Motor neuron (in vitro differentiated cells): ENCODE measurements at regions not wholly inside any gene's neighbourhood (a gene's known extent, or its start where the extent isn't known, plus 50 kb on each side); places are given as distances from the start of the nearest gene placed in this dataset.

Source experiments
- ATAC-seq, 8 experiments: fragments of 200-7000 bp; cut with Tn5 transposase; replicated peaks in 6 of 8; 2 replicates each; pipeline ENCODE4 v1.8.0; 2021; ENCODE audit warnings: mild to moderate bottlenecking in 8 of 8, moderate library complexity in 8 of 8
- H3K27ac ChIP-seq, 2 donors: fragments of 250-450 bp; sonication (Bioruptor Pico); 2 replicates each; pipeline ENCODE4 v1.9.0; 2021; ENCODE audit warnings: antibody characterized with exemption in 2 of 2, mild to moderate bottlenecking in 2 of 2, moderate library complexity in 1 of 2
- H3K4me1 ChIP-seq, 2 donors: fragments of 250-450 bp; sonication (Bioruptor Pico); replicated peaks in 1 of 2; 2 replicates each; pipeline ENCODE4 v1.6.1; 2021; ENCODE audit warnings: antibody characterized with exemption in 2 of 2, mild to moderate bottlenecking in 2 of 2, moderate library complexity in 1 of 2
- H3K4me3 ChIP-seq, 5 donors: fragments of 250-450 bp; sonication (Bioruptor Pico); 2 replicates each; pipeline ENCODE4 v1.9.0; 2021; ENCODE audit warnings: antibody characterized with exemption in 5 of 5, mild to moderate bottlenecking in 5 of 5, moderate library complexity in 4 of 5
- WGBS, 10 experiments: fragments of 450-650 bp; shearing (Covaris generic); methylation state at CpG; one replicate each; pipeline ENCODE4 v1.0.0; 2022; 5-methylcytosine and 5-hydroxymethylcytosine counted together
- in situ Hi-C, 9 experiments: fragments of 400-800 bp; cut with MboI; loops; one replicate each; pipeline ENCODE4 v1.15.0; 2021; ENCODE audit warnings: low sequenced_read_pairs in 9 of 9, low pct_unique_long_range_greater_than_20kb in 2 of 9; ENCODE audit not compliant: unreplicated experiment in 9 of 9

DNA sequence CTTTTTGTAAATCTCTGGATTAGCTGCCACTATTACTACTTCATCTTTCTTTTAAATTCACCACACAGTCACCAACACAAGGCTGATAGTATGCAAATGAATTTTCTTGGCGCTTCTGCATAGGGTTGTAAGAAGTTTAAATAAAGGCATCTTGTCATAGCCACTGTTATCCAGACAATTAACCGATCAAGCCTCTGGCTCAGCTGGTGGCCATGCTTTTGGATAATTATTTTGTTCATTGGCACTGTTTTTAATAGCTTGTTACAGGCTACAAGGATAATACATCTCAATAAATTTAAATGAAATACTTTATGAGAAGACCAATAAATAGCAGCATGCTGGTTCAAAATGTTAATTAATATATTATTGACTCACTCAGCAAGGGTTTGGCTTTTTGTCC, 1261.0 kb downstream of the FAM181B start:
- Histone ChIP-seq H3K4me1 (no peaks in the 10 kb centered on the region), H3K4me3 (no peak overlapping the region), H3K27ac (no peak overlapping the region)
- WGBS, 10 experiments = 0 to 90% (median 61%) methylated on average over 1 to 2 of the region's 2 CpGs; no CpG with 5 or more reads in 2 of the 10 experiments
- in situ Hi-C loops = no loop called here
- no peak for ATAC-seq

DNA sequence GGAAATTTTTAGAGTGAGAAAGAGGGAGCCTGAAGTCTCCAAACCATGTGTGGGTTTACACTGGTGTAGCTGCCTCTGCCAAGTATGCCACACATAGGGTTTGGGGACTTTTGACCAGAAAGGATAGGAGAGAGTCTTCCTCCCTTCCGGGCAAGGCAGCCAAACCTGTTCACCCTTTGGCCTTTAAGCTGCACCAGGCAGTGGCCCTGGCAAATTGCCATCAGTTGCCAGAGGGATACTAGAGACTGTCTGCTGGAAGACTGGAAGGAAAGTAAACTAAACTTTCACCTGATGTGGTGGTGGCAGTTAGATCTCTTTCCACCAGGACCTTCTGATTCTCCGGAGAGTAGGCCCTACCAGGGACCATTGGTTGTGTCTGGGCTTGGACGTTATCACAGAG, 1263.2 kb downstream of the FAM181B start:
- H3K4me1 ChIP-seq = no peaks in the 10 kb centered on the region
- ATAC-seq = no peak
- no peak overlapping the region for H3K27ac ChIP-seq
- in situ Hi-C loops = no loop called here
- H3K4me3 ChIP-seq = no peak overlapping the region
- WGBS, 10 experiments = 17 to 100% (median 51%) methylated on average over 1 to 2 of the region's 3 CpGs; no CpG with 5 or more reads in 6 of the 10 experiments

DNA sequence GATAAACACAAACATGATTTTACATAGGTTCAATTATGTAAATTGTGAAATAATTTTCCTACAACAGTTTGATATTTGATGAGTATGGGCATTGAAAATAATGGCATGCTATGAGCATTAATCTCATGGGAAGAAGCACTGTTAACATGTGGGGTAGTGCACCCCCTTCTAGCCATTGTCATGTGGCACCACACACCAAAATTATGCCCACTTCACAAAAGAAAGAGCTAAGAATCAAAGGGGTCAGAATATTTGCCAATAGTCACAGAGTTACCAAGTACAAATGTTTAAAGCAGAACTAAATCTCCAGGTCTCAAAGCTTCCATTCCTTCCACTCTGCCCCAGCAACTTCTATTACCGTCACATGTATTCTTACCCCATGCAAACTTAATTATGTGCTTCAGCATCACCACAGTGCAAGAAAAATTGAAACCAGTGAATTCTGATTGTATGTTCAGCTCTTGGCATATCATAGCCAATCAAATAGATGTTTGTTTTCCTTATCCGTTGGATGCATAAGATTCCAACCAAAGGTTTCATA, 1273.8 kb downstream of the FAM181B start:
- H3K4me1 ChIP-seq = no peaks in the 10 kb centered on the region
- ATAC-seq = peak in 1 of 8 experiments; percentile 94
- WGBS, 10 experiments = 0 to 100% (median 77%) methylated on average over 1 to 2 of the region's 2 CpGs; no CpG with 5 or more reads in 2 of the 10 experiments
- H3K4me3 ChIP-seq = no peak overlapping the region
- in situ Hi-C loops = no loop called here
- H3K27ac ChIP-seq = no peak overlapping the region

DNA sequence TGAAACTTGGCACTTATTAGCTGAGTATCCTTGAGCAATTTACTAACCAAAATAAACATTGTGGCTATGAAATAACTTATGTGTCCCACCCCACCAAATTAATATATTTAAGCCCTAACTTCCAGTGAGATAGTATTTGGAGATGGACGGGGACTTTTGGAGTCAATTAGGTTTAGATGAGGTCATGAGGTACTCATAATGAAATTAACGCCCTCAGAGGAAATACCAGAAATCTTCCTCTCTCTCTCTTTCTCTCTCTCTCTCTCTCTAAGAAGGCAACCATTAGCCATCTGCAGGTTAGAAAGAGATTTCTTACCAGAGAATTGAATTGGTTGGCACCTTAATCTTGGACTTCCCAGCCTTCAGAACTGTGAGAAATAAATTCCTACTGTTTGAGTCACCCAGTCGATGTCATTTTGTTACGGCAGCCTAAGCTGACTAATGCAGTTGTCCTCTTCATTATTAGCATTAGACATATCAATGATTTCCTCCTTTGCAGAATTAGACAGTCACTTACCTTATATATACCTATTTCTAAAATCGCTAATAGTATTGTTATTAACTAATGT, 1284.0 kb downstream of the FAM181B start:
- Histone ChIP-seq H3K4me1 (no peaks in the 10 kb centered on the region), H3K27ac (no peak overlapping the region), H3K4me3 (no peak overlapping the region)
- ATAC-seq = peak in 2 of 8 experiments; percentile 21 to 70
- in situ Hi-C loops = no loop called here
- whole genome bisulfite sequencing, 10 experiments = 0 to 100% (median 81%) methylated on average over 2 to 5 of the region's 5 CpGs

DNA sequence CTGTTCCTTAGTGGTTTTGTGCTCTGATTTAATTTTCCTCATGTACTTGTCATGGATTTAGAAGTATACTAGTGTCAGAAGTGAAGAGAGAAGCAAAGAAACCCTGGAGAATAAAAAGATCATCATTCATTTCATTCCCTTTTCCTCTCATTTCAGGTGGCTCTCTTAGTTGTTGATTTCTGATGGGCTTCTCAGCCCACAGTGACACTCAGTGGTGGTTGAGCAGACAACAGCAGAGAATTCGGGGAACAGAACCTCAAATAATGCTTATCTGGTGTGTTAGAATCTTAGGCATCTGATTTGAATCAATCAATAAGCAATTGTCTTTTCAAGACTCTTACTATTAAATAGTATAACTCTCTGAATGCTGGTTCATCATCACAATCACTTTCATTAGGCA, 1289.4 kb downstream of the FAM181B start:
- in situ Hi-C loops = no loop called here
- WGBS, 10 experiments = 14 to 80% (median 41%) methylated on average over 1 of the region's 1 CpG; no CpG with 5 or more reads in 6 of the 10 experiments
- no peak overlapping the region for H3K4me3 ChIP-seq
- peaks cover 0 to 2% of the 10 kb centered on the region in 2 donors for H3K4me1 ChIP-seq
- peak in 6 of 8 experiments; percentile 31 to 62 (median 52) for ATAC-seq
- H3K27ac ChIP-seq = no peak overlapping the region

DNA sequence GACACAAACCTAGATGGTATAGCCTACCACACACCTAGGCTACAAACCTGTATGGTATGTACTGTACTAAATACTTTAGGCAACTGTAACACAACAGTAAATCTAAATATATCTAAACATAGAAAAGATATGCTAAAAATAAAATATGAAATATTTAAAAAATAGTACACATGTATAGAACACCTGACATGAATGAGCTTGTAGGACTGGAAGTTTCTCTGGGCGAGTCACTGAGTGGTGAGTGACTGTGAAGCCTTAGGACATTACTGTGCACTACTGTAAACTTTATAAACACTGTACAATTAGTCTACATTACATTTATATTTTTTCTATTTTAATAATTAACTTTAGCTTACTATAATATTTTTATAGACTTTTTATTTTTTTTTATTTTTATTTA, 1301.3 kb downstream of the FAM181B start:
- in situ Hi-C loops = no loop called here
- Histone ChIP-seq H3K4me3 (no peak overlapping the region), H3K27ac (no peak overlapping the region), H3K4me1 (no peaks in the 10 kb centered on the region)
- no peak for ATAC-seq
- WGBS, 10 experiments = 31 to 100% (median 88%) methylated on average over 1 of the region's 1 CpG; no CpG with 5 or more reads in 1 of the 10 experiments

DNA sequence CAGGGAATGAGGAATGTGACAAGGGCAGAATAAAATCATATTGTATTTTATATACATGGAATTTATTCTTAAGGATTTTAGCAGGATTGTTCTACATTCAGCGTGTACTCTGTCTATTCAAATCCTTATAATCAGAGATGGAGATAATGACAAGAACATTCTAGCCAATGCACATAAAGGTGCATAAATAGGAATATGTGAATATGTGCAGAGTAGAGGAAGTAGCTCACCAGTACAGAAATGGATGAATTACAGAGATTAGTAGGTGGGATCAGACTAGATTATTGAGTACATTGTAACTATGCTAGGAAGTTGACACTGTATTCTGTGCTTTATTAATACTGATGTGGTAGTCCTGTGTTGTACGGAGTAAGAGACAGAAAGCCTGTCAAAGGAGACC, 1308.8 kb downstream of the FAM181B start:
- in situ Hi-C loops = no loop called here
- 8 to 100% (median 75%) methylated on average over 1 to 2 of the region's 2 CpGs; no CpG with 5 or more reads in 1 of the 10 experiments for WGBS, 10 experiments
- Histone ChIP-seq H3K4me1 (peaks cover 0 to 11% of the 10 kb centered on the region in 2 donors), H3K27ac (no peak overlapping the region), H3K4me3 (no peak overlapping the region)
- ATAC-seq = peak in 4 of 8 experiments; percentile 45 to 96 (median 92)

DNA sequence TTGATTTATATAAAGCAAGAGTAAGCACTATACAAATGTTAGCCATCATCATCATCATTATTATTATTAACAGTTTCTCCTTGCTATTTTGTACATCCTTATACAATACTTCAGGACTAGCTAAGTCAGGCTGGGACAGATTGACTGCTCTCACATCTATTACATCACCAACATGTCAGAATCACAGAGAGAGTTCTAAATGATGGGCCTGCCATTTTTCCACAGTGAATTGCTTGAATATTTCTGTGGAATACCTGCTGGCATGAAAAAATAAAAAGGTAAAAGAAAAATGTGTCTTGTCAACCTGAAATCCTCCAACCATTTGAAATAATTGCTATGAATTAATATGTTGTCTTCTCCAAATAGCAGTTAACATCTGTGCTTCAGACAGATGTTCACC, 1311.3 kb downstream of the FAM181B start:
- Histone ChIP-seq H3K27ac (no peak overlapping the region), H3K4me3 (no peak overlapping the region), H3K4me1 (peaks cover 0 to 11% of the 10 kb centered on the region in 2 donors)
- in situ Hi-C loops = no loop called here
- ATAC-seq = peak in 2 of 8 experiments; percentile 23 to 37

DNA sequence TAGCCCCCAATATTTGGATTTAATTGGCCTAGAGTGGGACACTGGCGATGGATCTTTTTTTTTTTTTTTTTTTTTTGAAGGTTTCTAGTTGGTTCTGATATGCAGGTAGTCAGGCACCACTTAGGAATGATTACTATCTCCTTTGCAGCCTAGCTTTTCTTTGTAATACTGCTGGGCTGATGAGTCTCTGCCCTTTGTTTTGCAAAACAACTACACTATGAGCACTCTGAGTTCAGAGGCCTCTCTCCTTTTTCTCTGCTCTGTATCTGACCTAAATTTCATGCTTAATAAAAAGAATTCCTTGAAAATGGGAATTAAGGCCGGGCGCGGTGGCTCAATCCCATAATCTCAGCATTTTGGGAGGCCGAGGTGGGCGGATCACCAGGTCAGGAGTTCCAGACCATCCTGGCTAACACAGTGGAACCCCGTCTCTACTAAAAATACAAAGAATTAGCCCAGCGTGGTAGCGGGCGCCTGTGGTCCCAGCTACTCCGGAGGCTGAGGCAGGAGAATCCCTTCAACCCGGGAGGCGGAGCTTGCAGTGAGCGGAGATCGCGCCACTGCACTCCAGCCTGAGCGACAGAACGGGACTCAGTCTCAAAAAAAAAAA, 1312.3 kb downstream of the FAM181B start:
- ATAC-seq = peak in 3 of 8 experiments; percentile 55 to 65 (median 62)
- in situ Hi-C loops = no loop called here
- no peak overlapping the region for H3K4me3 ChIP-seq
- WGBS, 10 experiments = 24 to 95% (median 69%) methylated on average over 3 to 14 of the region's 18 CpGs
- no peak overlapping the region for H3K27ac ChIP-seq
- H3K4me1 ChIP-seq = peaks cover 0 to 14% of the 10 kb centered on the region in 2 donors

DNA sequence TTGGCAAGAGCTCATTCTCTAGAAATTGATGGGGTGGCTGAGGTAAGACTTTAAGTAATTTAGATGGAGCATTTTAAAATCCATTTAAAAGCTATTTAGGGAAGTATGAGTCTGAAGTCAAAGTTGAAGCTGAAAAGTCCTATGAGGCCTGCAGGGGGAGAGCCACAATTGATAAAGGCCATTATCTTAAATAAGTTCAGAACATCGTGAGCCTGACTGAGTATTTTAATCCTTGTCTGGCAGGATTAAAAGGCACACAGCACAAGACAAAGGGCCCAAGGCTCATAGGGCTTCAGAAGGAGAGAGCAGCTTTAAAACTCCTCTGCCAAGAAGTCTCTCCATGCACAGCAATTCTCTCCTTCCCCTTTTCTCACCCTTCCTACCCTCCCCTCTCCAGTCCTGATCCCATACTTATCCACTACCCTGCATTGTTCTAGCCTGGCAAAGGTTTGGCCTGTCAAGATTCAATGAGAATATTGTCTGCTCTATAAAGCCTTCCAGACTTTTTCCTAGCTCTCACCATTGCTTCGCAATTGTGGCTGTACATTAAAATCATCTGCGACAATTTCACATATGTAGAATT, 1312.9 kb downstream of the FAM181B start:
- ATAC-seq = peak in 2 of 8 experiments; percentile 21 to 33
- Histone ChIP-seq H3K4me3 (no peak overlapping the region), H3K4me1 (peaks cover 0 to 15% of the 10 kb centered on the region in 2 donors), H3K27ac (no peak overlapping the region)
- in situ Hi-C loops = no loop called here
- 37 to 100% (median 70%) methylated on average over 2 to 3 of the region's 3 CpGs; no CpG with 5 or more reads in 1 of the 10 experiments for WGBS, 10 experiments

DNA sequence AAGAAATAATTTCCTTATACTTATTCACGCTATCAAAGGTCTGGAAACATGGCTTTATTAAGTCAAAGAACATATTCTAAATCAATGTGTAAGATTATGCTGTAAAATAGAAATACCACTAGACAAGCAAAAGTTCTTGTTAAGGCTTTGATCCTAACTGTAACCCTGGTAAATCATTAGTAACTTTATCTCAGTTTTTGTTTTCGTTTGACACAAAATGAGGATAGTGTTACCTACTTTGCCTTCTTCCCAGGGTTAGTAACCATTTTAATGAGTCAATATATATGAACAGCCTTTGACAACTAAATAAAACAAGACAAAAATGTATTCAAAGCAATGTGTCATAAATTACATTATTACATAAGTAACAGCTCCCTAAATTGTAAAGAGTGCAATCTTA, 1336.3 kb downstream of the FAM181B start:
- Histone ChIP-seq H3K4me3 (no peak overlapping the region), H3K27ac (no peak overlapping the region), H3K4me1 (peaks cover 0 to 6% of the 10 kb centered on the region in 2 donors)
- ATAC-seq = no peak
- 3 to 100% (median 91%) methylated on average over 1 to 2 of the region's 2 CpGs; no CpG with 5 or more reads in 1 of the 10 experiments for WGBS, 10 experiments
- in situ Hi-C loops = no loop called here

DNA sequence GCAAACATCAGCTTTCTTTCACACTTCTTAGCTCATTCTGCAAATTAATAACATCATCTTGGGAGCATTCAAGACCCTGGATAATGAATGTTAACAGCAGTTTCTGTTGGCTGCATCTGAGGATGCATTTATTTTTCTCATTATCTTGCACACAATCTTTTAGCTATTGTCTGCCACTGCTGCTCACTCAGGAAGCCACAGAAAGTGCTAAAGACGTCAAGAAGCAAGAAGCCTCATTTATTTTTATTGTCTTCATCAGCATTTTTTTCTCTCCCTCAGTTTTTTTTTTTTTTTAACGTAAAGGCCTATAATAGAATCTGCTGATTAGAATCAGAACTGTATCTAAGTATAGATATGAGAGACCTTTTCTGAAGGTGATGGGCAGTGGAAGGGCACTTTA, 1339.4 kb downstream of the FAM181B start:
- Histone ChIP-seq H3K4me3 (no peak overlapping the region), H3K4me1 (peaks cover 0 to 6% of the 10 kb centered on the region in 2 donors), H3K27ac (no peak overlapping the region)
- 0 to 78% (median 41%) methylated on average over 1 to 2 of the region's 2 CpGs; no CpG with 5 or more reads in 1 of the 10 experiments for WGBS, 10 experiments
- in situ Hi-C loops = no loop called here
- ATAC-seq = peak in 4 of 8 experiments; percentile 24 to 67 (median 47)

DNA sequence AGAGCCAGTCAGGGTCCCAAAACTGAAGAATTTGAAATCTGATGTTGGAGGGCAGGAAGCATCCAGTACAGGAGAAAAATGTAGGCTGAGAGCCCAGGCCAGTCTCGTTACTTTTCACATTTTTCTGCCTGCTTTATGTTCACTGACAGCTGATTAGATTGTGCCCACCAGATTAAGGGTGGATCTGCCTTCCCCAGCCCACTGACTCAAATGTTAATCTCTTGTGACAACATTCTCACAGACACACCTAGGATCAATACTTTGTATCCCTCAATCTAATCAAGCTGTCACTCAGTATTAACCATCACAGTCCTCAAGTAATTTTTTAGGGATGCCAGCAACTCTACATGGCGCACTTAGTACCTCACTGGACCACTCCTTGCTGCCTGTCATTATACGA, 1345.3 kb downstream of the FAM181B start:
- no peaks in the 10 kb centered on the region for H3K4me1 ChIP-seq

More for the DNA sequence above, 1345.3 kb downstream of the FAM181B start:
- no peak for ATAC-seq
- 44 to 96% (median 72%) methylated on average over 1 to 3 of the region's 3 CpGs; no CpG with 5 or more reads in 2 of the 10 experiments for WGBS, 10 experiments
- no peak overlapping the region for H3K27ac ChIP-seq
- in situ Hi-C loops = no loop called here
- H3K4me3 ChIP-seq = no peak overlapping the region
